ENCODE measurements at regions not wholly inside any gene's neighbourhood (a gene's known extent, or its start where the extent isn't known, plus 50 kb on each side); places are given as distances from the start of the nearest gene placed in this dataset.

DNA sequence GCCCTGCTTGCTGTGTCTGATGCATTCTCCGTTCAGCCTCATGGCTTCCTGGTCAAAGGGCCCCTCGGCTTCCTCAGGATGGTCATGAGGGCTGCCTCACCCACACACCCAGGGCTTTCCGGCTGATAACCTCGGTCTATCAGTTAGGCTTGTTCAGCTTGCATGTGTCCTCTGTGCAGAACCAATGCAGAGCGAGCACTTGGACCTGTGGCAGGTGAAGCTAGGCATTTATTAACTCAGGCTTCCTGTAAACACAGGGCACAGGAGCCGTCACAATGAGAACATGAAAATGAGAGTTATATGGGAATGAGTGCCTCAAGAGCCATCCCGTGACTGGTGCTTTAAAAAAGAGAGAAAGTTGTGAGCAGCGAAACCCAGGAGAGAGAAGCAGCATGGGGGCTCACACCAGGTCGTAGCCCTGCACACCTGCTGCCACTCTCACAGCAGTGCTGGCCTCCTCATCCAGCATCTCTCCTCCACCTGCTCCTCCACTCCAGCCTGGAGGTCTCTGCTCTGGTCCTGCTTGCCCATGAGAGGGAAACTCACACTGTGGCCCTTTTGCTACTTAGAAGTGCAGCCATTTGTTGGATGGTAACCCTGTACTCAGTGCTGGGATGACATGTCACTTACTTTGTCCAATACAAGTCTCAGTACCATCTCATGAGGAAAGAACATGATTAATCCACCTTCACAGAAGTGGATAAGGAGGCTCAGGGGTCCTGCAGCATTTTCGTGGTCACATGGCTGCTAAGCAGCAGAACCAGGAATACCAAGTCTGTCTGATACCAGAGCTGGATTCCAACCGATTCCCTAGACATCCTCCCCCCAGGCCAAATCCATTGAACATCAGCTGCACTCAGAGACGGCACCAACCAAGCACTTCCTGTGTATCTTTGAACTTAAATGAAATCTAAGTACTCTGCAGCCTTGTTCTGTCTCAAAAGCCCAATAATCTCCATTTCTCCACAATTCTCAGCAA is 50.5 kb upstream of the IRS2 start:
- TF ChIP-seq CTCF (IDR thresholded peaks at IDR 0.05; ENCODE audit: low read depth, low read length) = no peak
- no peak overlapping the region for H3K4me3 ChIP-seq (ENCODE audit: low read depth, low read length)
